DND-41 (cell line): ENCODE measurements at regions not wholly inside any gene's neighbourhood (a gene's known extent, or its start where the extent isn't known, plus 50 kb on each side); places are given as distances from the start of the nearest gene placed in this dataset.

Experiments used
- CTCF ChIP-seq: IDR thresholded peaks from 2 replicates; pipeline ENCODE4 v1.5.1; 2012; ENCODE audit warnings: borderline replicate concordance, low read length, moderate library complexity, mild to moderate bottlenecking; ENCODE audit not compliant: poor library complexity, severe bottlenecking; ENCODE audit errors: extremely low read depth
- EZH2 ChIP-seq: IDR thresholded peaks from 3 replicates; pipeline ENCODE4 v1.6.1; 2012; ENCODE audit warnings: borderline replicate concordance, low read depth, mild to moderate bottlenecking, moderate library complexity, low read length, inconsistent platforms; ENCODE audit not compliant: severe bottlenecking

GRCh38 chr2:16417726-16418125, 247.9 kb downstream of the CYRIA start:
- TF ChIP-seq EZH2 (no peak), CTCF (no peak)
